ENCODE measurements at regions not wholly inside any gene's neighbourhood (a gene's known extent, or its start where the extent isn't known, plus 50 kb on each side); places are given as distances from the start of the nearest gene placed in this dataset.

DNA sequence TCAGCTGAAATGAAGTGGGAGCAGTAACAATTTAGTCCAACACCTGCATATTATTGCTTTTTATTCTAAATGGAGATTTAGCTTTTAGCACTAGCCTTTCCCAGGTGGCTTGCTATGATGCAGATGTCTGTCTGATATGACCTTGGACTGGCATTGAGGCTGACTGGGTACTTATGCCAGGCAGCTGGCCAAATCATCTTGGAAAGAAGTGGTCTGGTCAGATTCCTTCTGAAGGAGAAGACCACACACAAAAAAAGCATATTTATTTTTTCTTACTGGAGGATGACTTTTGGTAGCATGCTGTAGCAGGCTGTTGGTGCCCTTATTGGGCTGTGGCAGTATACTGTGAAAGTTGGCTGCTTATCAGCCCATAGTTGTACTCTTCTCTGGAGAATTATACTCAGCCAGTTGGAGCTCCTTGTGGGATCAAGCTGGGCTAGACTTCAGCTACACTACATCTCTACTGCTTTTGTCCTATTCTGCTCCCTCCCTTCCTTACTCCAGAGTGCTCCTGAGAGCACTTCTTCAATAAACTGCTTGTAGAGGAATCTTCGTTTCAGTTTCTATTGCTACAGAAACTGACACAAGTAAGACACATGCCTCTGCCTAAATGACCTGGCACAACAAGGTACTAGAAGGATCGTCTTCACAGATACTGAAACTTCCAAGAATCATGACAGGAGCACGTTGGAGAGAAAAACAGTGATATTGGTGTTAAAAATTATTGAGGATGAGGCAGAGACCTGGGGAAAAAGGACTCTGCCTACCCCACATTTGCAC lies 196.8 kb upstream of the RPS6KA3 start:
- DNase-seq = peak; percentile 14

DNA sequence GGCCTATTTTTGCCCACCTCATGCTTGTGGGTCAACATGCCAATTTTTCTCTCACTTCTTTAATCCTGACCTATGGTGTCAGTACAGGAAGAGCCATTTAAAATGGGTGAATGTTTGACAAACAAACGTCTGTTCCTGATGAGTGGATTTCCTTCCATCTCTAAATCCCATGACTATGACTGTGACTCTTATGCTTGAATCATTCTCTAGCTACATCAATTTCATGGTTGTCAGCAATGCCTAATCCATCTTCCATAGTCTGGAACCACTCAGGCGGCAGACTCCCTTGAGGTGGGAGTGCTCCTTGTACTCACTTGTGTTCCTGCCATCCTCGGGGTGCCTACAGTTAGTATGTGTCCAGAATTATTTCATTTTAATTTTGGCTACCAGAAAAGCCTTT lies 194.9 kb upstream of the RPS6KA3 start:
- DNase-seq = peak; percentile 59

DNA sequence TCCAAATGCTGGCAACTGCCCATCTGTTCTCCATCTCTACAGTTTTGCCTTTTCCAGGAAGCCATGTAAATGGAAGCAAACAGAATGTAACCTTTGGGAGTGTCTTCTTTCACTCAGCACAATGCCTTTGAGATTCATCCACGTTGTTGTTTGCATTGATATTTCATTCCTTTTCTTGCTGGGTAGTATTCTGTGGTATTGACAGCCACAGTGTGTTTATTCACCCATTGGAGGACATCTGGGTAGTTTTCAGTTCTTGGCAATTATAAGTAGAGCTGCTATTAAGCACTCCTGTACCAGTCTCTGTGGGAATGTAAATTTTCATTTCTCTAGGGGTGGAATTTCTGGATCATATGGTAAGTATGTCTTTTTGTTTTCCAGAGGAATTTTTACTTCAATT lies 194.3 kb upstream of the RPS6KA3 start:
- DNase-seq = no peak

DNA sequence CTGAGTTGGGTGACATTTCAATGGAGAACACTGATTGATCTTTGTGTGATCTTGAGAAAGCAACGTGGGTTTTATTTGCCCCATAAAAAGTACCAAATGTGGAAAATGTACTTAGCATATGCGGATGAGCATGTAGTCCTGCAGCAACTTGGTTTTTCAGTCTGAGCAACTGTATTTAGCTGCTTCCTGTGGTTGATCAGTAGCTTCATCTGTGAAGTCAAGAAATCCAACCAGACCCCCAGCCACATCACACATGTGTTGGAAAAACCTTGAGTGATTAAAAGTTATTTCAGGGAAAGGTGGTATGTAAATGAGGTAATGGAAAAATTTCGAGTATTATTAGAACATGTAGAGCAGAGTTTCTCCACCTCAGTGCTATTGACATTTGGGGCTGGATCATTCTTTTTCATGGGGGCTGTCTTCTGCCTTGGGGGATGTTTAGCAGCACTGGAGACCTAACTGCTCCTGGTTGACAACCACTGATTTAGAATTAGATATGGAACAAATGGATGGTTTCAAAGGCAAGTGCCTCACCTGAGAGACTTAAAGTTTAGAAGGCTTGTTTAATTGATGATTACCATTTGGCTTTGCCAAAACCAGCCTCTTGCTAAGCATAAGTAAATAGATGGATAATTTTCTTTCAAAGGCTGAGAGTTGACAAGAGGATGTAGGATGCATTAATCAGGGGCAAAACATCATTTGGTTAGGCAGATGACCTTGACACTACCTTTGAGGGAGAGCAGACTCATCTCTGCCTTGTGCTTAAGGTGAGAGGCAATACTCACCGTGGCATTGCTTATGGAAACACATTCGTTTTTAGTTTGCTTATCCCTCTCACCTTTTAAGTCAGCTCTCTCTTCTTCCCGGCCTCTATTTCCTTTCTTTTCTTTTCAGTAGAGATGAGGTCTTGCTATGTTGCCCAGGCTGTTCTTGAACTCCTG lies 193.0 kb upstream of the RPS6KA3 start:
- DNase-seq = peak; percentile 18

DNA sequence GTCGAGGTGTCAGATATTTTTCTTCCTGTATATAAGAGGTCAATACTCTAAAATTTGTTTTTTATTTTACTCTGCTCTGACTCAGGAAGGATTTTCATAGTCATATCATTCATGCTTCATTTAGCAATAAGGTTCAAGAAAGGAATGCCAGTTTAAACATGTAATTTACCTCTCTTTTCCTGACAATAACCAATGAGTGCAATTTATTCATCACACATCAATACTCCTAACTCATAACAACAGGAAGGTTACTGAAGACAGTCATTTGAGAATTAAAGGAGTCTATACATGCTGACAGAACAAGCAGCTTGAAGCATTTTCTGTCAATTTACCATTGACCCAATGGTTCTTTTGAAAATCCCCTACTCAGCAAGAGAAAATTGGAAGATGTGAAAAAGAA lies 190.3 kb upstream of the RPS6KA3 start:
- DNase-seq = no peak

DNA sequence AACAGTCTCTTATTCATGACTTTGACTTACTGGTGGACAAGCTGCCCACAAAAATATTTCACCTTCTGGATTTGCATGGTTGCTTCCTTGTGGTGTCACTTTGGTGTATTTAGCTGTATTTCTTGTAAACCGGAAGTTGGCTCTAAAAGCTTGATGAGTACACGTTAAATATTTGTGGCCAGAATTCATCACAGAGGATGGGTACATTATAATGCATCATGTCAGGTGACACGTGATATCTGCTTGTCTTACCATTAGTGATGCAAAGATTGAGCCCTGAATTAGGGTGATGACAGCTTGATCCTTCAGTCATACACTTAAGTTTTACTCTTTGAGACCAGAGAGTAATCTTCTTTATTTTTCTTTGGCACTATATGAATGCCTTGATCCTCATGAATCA lies 188.3 kb upstream of the RPS6KA3 start:
- no peak for DNase-seq

DNA sequence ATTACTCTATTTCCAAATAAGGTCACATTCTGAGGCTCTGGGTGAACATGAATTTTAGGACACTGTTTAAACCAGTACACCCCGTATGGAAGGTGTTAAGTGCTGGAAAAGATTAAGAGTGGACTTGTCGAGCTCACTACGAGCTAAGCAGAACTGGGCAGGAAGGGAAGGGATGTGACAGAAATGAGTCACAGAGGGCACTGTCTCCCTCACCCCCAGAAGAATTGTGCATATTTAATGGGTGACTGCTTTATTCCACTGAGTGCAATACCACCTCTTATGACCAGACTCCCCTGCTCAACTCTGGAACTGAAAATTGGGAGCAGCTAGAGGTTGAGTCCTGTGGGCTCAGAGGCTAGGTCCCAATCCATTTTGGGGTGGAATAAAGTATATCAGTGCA lies 187.4 kb upstream of the RPS6KA3 start:
- DNase-seq = no peak

DNA sequence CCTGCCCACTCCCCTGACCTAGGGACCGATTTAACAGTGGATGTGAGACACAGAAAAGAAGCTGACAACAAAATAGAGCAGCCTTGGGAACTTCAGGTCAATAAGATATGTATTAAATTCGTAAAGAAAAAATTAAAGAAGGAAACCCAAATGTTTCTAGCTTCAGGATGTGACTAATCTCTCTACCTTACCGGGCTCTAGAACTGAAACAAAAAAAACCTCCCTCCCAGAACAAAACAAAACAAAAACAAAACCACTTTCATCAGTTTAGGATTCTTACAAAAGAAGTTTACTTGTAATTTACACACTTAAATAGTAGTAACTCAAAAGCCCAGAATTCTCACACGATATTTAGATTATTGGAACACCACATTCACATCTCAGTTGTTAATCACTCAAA lies 185.8 kb upstream of the RPS6KA3 start:
- DNase-seq = no peak

DNA sequence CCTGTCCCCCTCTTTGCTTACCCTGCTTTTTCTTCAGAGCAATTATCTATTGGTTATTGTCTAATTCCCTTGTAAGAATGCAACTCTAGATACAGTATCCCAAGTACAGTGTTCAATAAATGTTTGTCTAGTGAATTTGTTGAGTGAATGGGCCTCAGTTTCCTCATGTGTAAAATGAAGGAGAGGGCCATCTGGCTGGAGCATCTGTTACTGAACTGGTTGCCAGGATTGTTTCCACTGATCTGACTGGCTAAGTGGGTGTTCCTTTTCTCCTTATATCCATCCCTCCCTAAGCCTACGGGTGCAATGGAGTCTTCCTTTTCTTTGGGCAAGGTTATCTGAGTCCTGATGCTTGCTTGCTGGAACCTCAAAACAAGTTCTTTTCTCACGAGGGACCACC lies 185.2 kb upstream of the RPS6KA3 start:
- DNase-seq = no peak

DNA sequence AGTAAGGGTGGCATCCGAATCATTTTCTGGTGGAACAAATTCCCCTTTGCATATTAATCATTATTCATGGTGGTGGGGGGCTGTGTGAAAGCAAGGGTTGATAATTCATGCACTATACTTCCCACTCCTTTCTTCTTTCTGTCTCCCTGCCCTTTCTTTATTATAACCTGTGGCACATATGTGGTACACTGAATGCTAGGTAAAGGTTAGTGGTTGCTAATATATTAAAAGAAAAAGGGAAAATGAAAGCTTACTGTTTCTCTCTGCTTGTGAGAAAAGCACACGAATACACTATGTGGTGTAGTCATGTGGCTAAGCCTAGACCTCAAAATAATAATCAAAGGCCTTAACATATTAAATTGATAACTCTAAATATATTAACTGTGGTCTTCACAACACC lies 178.4 kb upstream of the RPS6KA3 start:
- DNase-seq = no peak

DNA sequence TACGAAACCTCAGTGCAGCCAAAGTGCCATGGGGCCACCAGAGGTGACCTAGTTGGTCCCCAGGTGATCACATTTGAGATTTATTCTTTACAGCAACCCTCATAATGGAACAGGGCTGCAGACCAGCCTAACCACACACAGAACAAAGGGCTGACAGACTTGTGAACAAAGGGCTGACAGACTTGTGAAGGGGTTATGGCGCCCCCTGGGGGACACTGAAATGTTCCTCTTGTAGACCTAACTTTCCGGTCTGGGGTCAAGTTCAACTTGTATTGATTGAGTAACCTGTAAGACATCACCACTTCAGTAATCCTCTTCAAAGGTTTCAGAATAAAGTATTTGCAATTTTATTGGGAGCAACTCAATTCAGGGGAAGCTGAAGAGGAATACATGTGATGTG lies 175.9 kb upstream of the RPS6KA3 start:
- peak; percentile 62 for DNase-seq

DNA sequence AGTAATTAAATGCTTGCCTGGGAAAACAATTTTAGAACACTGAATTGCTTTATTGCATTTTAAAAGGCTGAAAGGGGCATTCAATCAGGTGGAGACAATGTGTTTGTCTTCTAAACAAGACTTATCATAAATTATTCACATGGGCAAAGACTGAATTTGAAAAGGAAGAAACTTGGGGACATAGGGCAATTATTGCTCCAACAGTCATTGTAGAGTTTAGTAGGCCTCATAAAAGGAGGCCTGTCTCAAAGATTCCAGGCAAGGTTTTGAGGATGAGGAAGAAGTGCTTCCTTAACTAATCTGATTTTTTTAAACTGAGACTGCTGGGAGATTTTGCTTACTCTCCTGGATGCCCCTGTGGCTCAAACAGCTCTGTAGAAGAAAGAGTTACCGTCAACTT lies 174.4 kb upstream of the RPS6KA3 start:
- no peak for DNase-seq

DNA sequence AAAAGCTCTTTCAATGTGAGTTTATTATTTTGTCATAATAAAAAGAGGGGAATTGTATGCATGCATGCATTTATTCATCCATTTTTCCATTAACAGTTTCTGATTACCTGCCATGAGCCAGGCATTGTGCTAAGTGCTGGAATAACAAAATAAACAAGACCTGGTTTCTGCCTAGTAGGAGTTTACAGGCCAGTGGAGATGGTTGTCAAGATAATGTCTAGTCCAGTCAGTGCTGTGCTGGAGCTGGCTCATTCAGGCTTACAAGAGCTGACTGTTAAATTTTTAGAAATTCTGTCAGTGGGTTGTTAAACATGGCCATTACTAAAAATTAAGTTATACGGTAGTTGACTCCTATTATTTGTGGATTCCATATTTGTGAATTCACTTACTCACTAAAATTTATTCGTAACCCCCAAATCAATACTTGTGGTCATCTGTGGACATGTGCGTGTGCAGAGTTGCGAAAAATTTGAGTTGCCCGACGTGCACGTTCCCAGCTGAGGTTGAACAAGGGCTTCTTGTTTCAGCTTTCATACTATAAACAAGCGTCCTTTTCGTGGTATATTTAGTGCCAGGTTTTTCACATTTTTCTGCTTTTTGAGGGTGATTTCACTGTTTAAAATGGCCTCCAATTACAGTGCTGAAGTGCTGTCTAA lies 172.3 kb upstream of the RPS6KA3 start:
- DNase-seq = no peak

DNA sequence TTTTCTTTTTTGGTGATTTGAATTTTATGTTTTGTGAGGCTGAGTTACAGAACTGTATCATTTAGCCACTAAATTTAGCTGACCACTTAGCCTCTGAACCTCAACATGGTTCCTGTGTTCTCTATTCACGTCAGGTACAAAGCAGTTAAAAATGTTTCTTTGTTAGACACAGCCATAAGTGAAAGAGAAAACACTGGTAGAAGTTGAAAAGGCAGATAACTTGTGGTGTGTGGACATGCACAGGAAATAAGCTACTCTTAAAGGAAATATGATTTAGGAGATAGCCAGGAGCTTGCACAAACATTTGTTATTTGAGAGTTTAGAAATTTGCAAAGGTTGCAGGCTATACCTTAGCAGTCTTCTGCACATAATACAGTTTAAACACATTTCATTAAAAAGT lies 171.0 kb upstream of the RPS6KA3 start:
- no peak for DNase-seq

DNA sequence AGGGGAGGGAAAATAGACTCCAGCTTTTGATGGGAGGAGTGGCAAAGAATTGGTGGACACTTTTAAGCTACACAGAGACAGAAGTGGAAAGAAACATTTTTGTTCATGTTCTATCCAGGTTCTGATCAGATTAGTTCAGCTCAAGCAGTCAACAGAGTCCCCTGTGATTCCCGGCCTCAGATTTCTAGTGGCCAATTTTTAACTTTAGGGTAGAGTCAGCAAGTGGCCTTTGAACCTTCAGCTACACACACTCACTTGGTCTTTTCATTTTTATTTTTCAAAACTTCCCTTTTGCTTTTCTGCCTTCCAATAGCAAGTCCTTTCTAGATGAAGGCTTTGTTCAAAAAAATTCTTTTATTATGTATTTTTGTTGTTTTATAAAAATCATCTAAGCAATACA lies 169.2 kb upstream of the RPS6KA3 start:
- DNase-seq = no peak

DNA sequence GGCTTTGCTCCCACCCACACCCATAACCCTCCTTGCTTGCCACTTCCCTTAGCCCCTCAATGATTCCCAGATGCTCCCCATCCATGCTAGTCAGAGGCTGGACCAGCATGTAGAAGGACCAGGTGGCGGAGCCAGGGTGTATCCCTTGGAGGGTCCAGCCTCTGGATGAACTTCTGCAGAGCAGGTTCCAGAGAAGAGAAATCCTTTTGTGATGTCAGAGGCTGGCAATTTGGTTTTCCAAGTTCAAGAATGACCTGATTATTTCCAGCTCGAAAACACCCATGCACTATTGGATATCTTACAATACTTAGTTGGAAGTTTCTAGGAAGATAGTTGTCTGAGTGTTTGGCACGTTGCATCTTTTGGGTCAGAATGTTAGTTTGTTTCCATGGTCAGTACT lies 168.3 kb upstream of the RPS6KA3 start:
- DNase-seq = no peak

DNA sequence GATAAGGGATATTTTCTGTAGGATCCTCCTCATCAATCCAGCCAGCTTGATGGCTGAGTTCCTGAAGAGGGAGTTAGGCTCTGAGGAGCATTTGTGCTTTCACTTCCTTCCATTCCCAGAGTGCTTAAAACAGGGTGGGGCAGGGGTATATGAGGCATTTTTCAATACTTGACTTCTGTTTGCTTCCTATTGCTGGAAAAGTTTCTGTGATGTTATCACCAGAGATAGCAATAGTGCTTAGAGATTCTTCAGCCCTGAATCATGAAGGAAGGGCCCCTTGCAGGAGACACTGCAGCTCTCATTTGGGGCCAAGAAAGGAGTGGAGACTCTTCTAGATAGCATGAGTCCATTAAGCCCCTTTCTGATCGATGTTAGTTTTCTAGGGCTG lies 166.7 kb upstream of the RPS6KA3 start:
- DNase-seq = no peak

DNA sequence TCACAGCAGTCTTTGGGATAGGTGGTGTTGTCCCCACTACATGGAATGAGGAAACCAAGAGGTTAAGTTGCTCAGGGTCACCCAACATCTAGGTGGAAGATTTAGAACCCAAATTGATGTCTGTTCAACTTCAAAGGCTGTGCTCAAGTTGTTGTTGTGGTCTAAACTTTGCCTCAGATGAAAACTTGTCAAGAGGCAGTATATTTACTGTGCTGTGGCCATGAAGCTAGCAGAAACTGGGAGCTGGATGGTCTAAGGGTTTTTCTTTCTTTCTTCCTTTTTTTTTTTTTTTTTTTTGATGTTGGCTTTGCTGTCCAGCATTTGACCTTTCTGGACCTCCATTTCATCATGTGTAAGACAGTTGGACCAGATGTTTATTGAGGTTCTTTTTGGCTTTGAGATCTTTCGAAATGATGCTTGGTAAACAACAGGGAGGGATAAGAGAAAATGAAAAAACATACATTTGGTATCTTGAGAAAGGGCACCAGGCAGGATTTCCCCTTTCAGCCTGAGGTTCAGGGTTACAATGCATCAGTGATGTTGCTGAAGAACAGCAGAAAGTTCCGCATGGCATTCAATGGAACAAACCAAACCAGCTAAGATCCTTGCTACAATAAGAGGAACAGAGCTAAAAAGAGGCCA lies 166.2 kb upstream of the RPS6KA3 start:
- DNase-seq = no peak

DNA sequence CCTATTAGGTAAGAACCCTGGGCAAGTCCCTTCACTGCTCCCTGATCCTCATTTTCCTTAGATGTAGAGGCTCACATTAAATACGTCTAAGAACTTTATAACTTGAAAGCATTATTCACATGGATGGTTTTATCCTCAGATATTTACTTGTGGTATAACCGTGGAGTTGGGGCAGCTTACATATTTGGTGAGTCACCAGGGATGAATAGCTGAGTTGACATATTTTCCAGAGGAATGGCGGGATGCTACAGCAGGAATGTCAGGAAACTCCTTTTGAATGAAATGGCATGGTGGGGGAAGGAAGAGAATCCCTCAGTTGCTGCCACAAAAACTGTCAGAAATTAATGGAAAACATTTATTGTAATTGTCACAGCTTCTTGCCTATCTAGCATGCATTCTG lies 165.3 kb upstream of the RPS6KA3 start:
- no peak for DNase-seq

DNA sequence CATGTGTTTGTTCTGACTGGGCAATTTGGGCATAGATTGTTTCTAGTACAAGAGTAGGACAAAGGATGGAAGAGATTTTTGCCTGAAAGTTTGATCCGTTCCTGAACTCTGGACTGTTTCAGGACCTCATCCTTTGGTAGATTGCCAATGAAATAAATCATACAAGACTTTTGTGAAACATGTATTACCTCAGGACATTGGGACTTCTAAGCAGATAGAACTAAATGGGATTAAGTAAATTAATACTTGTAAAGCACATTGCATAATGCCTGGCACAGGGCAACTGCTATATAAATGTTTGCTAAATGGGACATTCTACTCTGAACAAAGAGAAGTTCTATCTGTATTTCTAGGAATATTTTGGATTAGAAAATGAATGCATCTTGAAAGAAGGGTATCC lies 164.8 kb upstream of the RPS6KA3 start:
- no peak for DNase-seq

DNA sequence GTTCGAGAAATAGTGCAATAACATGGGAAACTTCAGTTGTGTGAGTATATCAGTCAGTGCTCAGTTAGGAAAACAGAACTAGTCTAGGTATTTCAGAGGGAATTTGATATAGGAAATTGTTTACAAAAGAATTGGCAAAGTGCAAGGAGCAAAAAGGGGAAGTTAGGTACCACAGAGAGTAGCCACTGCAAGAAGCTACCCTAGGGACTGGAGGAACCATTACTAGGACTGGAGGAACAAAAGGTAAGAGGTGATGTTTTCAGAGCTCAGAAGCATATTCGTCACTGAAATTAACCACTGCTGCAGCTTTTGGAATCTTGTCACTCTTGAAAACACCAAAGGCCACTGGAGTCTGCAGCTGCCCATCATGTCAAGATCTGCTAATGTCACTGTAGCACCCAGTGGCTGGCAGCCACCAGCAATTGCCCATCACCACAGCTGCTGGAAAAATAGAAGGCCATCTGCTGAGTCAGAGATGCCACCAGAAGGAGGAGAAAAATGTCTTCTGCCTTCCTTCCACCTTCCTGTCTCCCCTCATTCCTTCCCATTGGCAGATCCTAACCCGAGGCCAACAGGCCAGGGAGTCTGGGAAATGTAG lies 160.6 kb upstream of the RPS6KA3 start:
- no peak for DNase-seq

DNA sequence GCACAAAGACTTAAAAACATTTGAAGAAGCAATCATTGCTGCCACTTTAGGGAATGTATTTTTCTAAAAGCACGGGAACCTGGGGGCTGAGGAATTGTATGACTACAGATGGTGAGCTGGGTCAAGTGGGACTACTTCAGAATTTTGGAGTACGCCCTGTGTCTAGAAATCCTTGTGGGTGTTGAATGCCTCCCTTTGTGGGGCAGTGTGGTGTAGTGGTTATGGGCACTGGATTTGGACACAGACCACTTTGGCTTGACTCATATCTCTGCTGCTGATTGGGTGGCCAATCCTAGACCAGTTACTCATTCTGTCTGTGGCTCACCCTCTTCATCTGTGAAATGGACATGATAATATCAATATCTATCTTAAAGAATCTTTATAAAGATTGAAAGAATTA lies 155.0 kb upstream of the RPS6KA3 start:
- no peak for DNase-seq

DNA sequence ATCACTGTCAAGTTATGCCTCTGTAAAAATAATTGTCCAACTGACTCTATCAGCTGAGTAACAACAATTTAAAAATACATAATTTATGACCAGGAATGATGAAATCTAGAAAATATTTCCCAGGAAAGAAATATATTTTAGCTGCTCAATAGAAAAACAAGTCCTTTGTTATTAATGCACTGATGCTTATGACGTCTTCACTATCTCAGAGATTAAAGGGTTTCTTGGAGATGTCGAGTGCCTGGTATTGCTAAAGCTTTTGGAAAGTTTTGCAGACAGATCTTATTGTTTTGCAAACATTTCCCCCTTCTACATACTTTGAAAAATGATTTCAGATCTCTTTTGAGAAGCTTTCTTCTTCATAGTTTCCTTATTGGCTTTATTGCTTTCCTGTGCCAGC lies 154.6 kb upstream of the RPS6KA3 start:
- no peak for DNase-seq
